GM12878 (cell line): ENCODE measurements at regions not wholly inside any gene's neighbourhood (a gene's known extent, or its start where the extent isn't known, plus 50 kb on each side); places are given as distances from the start of the nearest gene placed in this dataset.

ENCODE experiments used
- ATAC-seq: fragments of 200-7000 bp; cut with Tn5 transposase; 3 replicates; pipeline ENCODE4 v1.9.1; 2020; ENCODE audit warnings: mild to moderate bottlenecking, moderate library complexity
- BruUV-seq: library from RNA; stranded (reverse); fragments of 400-500 nt; replicated peaks from 2 replicates; lab custom pipeline; 2021; lab: Mats Ljungman, UMichigan
- CTCF ChIA-PET: fragments of 300-600 bp; sonication (Branson Sonifier 250); formaldehyde crosslinking; extraction: SDS; loops from one replicate; lab custom pipeline; 2021; ENCODE audit warnings: inconsistent platforms; lab: Yijun Ruan, JAX
- POLR2A ChIA-PET: fragments of 350-600 bp; formaldehyde crosslinking; extraction: SDS; loops from one replicate; lab custom pipeline; 2021; ENCODE audit warnings: inconsistent platforms; lab: Charles Lee
- RAD21 ChIA-PET: fragments of 300-600 bp; sonication (Branson Sonifier 250); formaldehyde crosslinking; loops from one replicate; lab custom pipeline; 2023; ENCODE audit warnings: antibody characterized with exemption; ENCODE audit not compliant: unreplicated experiment; lab: Charles Lee
- SMC1A ChIA-PET: fragments of 300-600 bp; sonication (Branson Sonifier 250); formaldehyde crosslinking; loops from one replicate; lab custom pipeline; 2023; ENCODE audit not compliant: unreplicated experiment, uncharacterized antibody; lab: Charles Lee
- DNase-seq: peaks from one replicate; pipeline ENCODE4 v3.0.0-alpha.2; 2011; ENCODE audit warnings: low read depth, low spot score
- FAIRE-seq: peaks from 3 replicates; lab custom pipeline; 2011; peaks lifted over from hg19 to GRCh38; lab: Jason Lieb, UNC
- H2AFZ ChIP-seq: 2 replicates; pipeline ENCODE4 v1.6.0; 2011; ENCODE audit warnings: low read depth, low read length, control low read depth; ENCODE audit not compliant: control insufficient read depth
- H3K27ac ChIP-seq: 2 replicates; pipeline ENCODE4 v1.5.1; 2011; ENCODE audit warnings: control low read depth; ENCODE audit not compliant: control insufficient read depth, insufficient read depth
- H3K27me3 ChIP-seq, 2 experiments: replicated peaks in 1 of 2; 2 replicates each; pipeline versions ENCODE4 v1.6.0 to v1.6.1; 2011; ENCODE audit warnings: low read length in 1 of 2; ENCODE audit not compliant: control insufficient read depth in 2 of 2, insufficient read depth in 2 of 2
- H3K36me3 ChIP-seq, 2 experiments: 2 replicates each; pipeline ENCODE4 v1.5.1; 2011; ENCODE audit warnings: low read length in 1 of 2; ENCODE audit not compliant: control insufficient read depth in 2 of 2, insufficient read depth in 2 of 2
- H3K4me1 ChIP-seq: 2 replicates; pipeline ENCODE4 v1.6.1; 2011; ENCODE audit warnings: mild to moderate bottlenecking, low read length, moderate library complexity, mixed read lengths; ENCODE audit not compliant: control insufficient read depth, insufficient read depth
- H3K4me2 ChIP-seq: 2 replicates; pipeline ENCODE4 v1.6.0; 2011; ENCODE audit warnings: control low read depth; ENCODE audit not compliant: control insufficient read depth, insufficient read depth
- H3K4me3 ChIP-seq: fragments of 200-600 bp; sonication (generic); 2 replicates; pipeline ENCODE4 v1.5.1; 2016
- H3K79me2 ChIP-seq: 2 replicates; pipeline ENCODE4 v1.6.0; 2011; ENCODE audit warnings: low read length; ENCODE audit not compliant: control insufficient read depth, insufficient read depth
- H3K9ac ChIP-seq: 2 replicates; pipeline ENCODE4 v1.8.0; 2011; ENCODE audit warnings: low read length, control low read depth, mixed read lengths; ENCODE audit not compliant: control insufficient read depth, insufficient read depth
- H3K9me3 ChIP-seq: replicated peaks from 3 replicates; pipeline ENCODE4 v1.5.1; 2011; ENCODE audit warnings: mild to moderate bottlenecking, low read length; ENCODE audit not compliant: control insufficient read depth, insufficient read depth
- H4K20me1 ChIP-seq: 2 replicates; pipeline ENCODE4 v1.6.0; 2011; ENCODE audit not compliant: control insufficient read depth, insufficient read depth
- ASH2L ChIP-seq: fragments of 300-600, 200-600 bp; sonication (generic); IDR thresholded peaks from 2 replicates; pipeline ENCODE4 v1.6.1; 2017; ENCODE audit warnings: low read depth, mild to moderate bottlenecking, borderline replicate concordance
- ATF7 ChIP-seq: fragments of 450-650 bp; IDR thresholded peaks from 2 replicates; pipeline ENCODE4 v1.6.1; 2016; ENCODE audit warnings: low read depth, mild to moderate bottlenecking
- BACH1 ChIP-seq: fragments of 450-650 bp; IDR thresholded peaks from 2 replicates; pipeline ENCODE4 v1.6.1; 2017; ENCODE audit warnings: mild to moderate bottlenecking, borderline replicate concordance
- BRCA1 ChIP-seq: IDR thresholded peaks from 2 replicates; pipeline ENCODE4 v1.6.1; 2011; ENCODE audit warnings: low read depth, low read length, improper control_type of control experiment
- CREB1 ChIP-seq: IDR thresholded peaks from 2 replicates; pipeline ENCODE4 v1.6.1; 2012; ENCODE audit warnings: low read depth, mild to moderate bottlenecking, inconsistent platforms
- MEF2A ChIP-seq: IDR thresholded peaks from 2 replicates; pipeline ENCODE4 v1.6.1; 2011; ENCODE audit warnings: low read depth, mild to moderate bottlenecking, low read length, moderate library complexity; ENCODE audit not compliant: insufficient read depth
- MEF2B ChIP-seq: fragments of 450-650 bp; IDR thresholded peaks from 2 replicates; pipeline ENCODE4 v1.6.1; 2018; ENCODE audit warnings: mild to moderate bottlenecking, moderate library complexity; ENCODE audit not compliant: partially characterized antibody, poor library complexity, severe bottlenecking
- MTA3 ChIP-seq: IDR thresholded peaks from 2 replicates; pipeline ENCODE4 v1.6.1; 2012; ENCODE audit warnings: low read length, inconsistent platforms, borderline replicate concordance
- NFIC ChIP-seq: IDR thresholded peaks from 2 replicates; pipeline ENCODE4 v1.6.1; 2012; ENCODE audit warnings: low read depth, mild to moderate bottlenecking, inconsistent platforms, low read length, moderate library complexity
- RUNX3 ChIP-seq: IDR thresholded peaks from 2 replicates; pipeline ENCODE4 v1.6.1; 2012; ENCODE audit warnings: low read length, inconsistent platforms
- STAT3 ChIP-seq: IDR thresholded peaks from 2 replicates; pipeline ENCODE4 v1.6.1; 2011; ENCODE audit warnings: low read depth, low read length, improper control_type of control experiment
- TCF7 ChIP-seq: IDR thresholded peaks from 2 replicates; pipeline ENCODE4 v1.6.1; 2014; ENCODE audit warnings: antibody characterized with exemption, borderline replicate concordance
- ZNF24 ChIP-seq: fragments of 450-650 bp; IDR thresholded peaks from 2 replicates; pipeline ENCODE4 v1.6.1; 2017; ENCODE audit warnings: antibody characterized with exemption, mild to moderate bottlenecking
- WGBS: methylation state at CpG from one replicate; pipeline ENCODE4 v1.1.6; 2016; ENCODE audit warnings: low lambda C conversion rate; ENCODE audit not compliant: insufficient replicate concordance, insufficient coverage; ENCODE audit errors: missing lambda C conversion rate; 5-methylcytosine and 5-hydroxymethylcytosine counted together
- in situ Hi-C: fragments of 300-500 bp; cut with MboI; formaldehyde crosslinking; loops from 9 replicates; pipeline ENCODE4 v1.14.3; 2018; ENCODE audit warnings: mixed read lengths
- intact Hi-C: fragments of 100-400 bp; cut with micrococcal nuclease; formaldehyde crosslinking; loops from one replicate; pipeline ENCODE4 v1.14.2; 2022; ENCODE audit not compliant: unreplicated experiment
- TF ChIP-seq, protein P1 (sequence below): fragments of 450-650 bp; IDR thresholded peaks from 2 replicates; pipeline ENCODE4 v1.6.1; 2017; ENCODE audit warnings: mild to moderate bottlenecking
- TF ChIP-seq, protein P2 (sequence below): IDR thresholded peaks from 2 replicates; pipeline ENCODE4 v1.6.1; 2012; ENCODE audit warnings: low read depth, low read length, improper control_type of control experiment

DNA sequence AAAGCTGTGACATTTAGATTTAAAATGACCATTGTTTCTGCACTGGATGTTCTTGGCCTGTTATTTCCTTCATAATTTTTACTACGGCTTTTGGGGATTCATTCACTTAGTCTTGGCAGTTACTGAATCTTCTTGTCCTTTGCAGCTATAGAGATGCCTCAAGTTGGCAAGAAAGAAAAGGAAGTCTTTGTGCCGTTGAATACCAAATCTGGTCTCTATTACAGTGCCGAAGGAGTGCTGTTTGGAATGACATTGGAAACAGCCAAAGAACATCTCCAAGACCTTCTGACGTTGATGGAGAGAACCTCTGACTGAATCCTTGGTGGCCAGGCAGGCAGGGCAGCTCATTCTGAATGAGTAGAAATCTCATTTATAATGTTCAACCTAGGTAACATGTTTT is 54.3 kb upstream of the NRP1 start:
- H3K4me1 ChIP-seq, result no peaks in the 10 kb centered on the region
- H3K9me3 ChIP-seq, result no peaks in the 10 kb centered on the region; the same call in 2 of the 3 replicates
- BruUV-seq, result no TSS peak
- ChIA-PET SMC1A (interaction anchor here (1.4 kb wide), 1 partner anchor 13 kb away, joined by 4 read pairs; no protein-coding TSS in a partner anchor), POLR2A (no interaction called here), RAD21 (no interaction called here), CTCF (interaction anchor here (1.4 kb wide), 1 partner anchor 56 kb away, joined by 3 read pairs; no protein-coding TSS in a partner anchor)
- WGBS, result 38% methylated on average over 4 of the region's 4 CpGs
- no peaks in the 10 kb centered on the region for H3K79me2 ChIP-seq
- intact Hi-C loops (no loop called here), in situ Hi-C loops (no loop called here)
- H3K36me3 ChIP-seq, result no peaks in the 10 kb centered on the region
- no peaks in the 10 kb centered on the region for H4K20me1 ChIP-seq
- ATAC-seq (no peak), DNase-seq (no peak), FAIRE-seq (no peak)
- H3K4me3 ChIP-seq, result no peak overlapping the region
- H2AFZ ChIP-seq, result no peak overlapping the region
- H3K4me2 ChIP-seq, result no peak overlapping the region
- no peak overlapping the region for H3K9ac ChIP-seq
- H3K27ac ChIP-seq, result no peak overlapping the region
- no peaks in the 10 kb centered on the region for H3K27me3 ChIP-seq
- TF ChIP-seq STAT3, result no peak
- TF ChIP-seq MTA3, result no peak
- TF ChIP-seq MEF2A, result no peak
- TF ChIP-seq, protein P1, sequence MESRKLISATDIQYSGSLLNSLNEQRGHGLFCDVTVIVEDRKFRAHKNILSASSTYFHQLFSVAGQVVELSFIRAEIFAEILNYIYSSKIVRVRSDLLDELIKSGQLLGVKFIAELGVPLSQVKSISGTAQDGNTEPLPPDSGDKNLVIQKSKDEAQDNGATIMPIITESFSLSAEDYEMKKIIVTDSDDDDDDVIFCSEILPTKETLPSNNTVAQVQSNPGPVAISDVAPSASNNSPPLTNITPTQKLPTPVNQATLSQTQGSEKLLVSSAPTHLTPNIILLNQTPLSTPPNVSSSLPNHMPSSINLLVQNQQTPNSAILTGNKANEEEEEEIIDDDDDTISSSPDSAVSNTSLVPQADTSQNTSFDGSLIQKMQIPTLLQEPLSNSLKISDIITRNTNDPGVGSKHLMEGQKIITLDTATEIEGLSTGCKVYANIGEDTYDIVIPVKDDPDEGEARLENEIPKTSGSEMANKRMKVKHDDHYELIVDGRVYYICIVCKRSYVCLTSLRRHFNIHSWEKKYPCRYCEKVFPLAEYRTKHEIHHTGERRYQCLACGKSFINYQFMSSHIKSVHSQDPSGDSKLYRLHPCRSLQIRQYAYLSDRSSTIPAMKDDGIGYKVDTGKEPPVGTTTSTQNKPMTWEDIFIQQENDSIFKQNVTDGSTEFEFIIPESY, result no peak
- TF ChIP-seq ZNF24, result no peak
- no peak for TF ChIP-seq TCF7
- no peak for TF ChIP-seq NFIC
- no peak for TF ChIP-seq ATF7
- no peak for TF ChIP-seq MEF2B
- TF ChIP-seq BRCA1, result no peak
- TF ChIP-seq, protein P2, sequence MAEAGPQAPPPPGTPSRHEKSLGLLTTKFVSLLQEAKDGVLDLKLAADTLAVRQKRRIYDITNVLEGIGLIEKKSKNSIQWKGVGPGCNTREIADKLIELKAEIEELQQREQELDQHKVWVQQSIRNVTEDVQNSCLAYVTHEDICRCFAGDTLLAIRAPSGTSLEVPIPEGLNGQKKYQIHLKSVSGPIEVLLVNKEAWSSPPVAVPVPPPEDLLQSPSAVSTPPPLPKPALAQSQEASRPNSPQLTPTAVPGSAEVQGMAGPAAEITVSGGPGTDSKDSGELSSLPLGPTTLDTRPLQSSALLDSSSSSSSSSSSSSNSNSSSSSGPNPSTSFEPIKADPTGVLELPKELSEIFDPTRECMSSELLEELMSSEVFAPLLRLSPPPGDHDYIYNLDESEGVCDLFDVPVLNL, result no peak
- TF ChIP-seq BACH1, result no peak
- no peak for TF ChIP-seq CREB1
- TF ChIP-seq ASH2L, result no peak
- no peak for TF ChIP-seq RUNX3
